Gastrocnemius medialis (tissue), 4 donors: ENCODE measurements at regions not wholly inside any gene's neighbourhood (a gene's known extent, or its start where the extent isn't known, plus 50 kb on each side); places are given as distances from the start of the nearest gene placed in this dataset.

Experiments
- POLR2A ChIP-seq, 2 donors: fragments of 450-650 bp; IDR thresholded peaks; one replicate each; pipeline ENCODE4 v1.6.1; 2017; ENCODE audit warnings: antibody characterized with exemption in 2 of 2, mild to moderate bottlenecking in 2 of 2, moderate library complexity in 2 of 2
- TF ChIP-seq, protein P1 (sequence below), 5 experiments: fragments of 450-650 bp in 3 of 5; fragments of 200-600 bp in 2 of 5; sonication (generic) in 2 of 5; IDR thresholded peaks in 4 of 5; conservative IDR thresholded peaks in 1 of 5; 1 replicate in 4 of 5; 2 replicates in 1 of 5; pipeline ENCODE4 v1.5.1; 2016 to 2019; ENCODE audit warnings: antibody characterized with exemption in 5 of 5, mild to moderate bottlenecking in 3 of 5, moderate library complexity in 3 of 5

GRCh38 chr4:160864253-160864652, 1299.5 kb downstream of the FSTL5 start:
- TF ChIP-seq POLR2A (IDR thresholded peaks at IDR 0.05), result no peak
- TF ChIP-seq, protein P1, sequence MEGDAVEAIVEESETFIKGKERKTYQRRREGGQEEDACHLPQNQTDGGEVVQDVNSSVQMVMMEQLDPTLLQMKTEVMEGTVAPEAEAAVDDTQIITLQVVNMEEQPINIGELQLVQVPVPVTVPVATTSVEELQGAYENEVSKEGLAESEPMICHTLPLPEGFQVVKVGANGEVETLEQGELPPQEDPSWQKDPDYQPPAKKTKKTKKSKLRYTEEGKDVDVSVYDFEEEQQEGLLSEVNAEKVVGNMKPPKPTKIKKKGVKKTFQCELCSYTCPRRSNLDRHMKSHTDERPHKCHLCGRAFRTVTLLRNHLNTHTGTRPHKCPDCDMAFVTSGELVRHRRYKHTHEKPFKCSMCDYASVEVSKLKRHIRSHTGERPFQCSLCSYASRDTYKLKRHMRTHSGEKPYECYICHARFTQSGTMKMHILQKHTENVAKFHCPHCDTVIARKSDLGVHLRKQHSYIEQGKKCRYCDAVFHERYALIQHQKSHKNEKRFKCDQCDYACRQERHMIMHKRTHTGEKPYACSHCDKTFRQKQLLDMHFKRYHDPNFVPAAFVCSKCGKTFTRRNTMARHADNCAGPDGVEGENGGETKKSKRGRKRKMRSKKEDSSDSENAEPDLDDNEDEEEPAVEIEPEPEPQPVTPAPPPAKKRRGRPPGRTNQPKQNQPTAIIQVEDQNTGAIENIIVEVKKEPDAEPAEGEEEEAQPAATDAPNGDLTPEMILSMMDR (IDR thresholded peaks at IDR 0.05 in 4 of 5, conservative IDR thresholded peaks at IDR 0.05 in 1 of 5), result no peak
